CD4-positive, alpha-beta T cell treated with Interferon alpha-2 for 1 hour (primary cell): ENCODE measurements at regions not wholly inside any gene's neighbourhood (a gene's known extent, or its start where the extent isn't known, plus 50 kb on each side); places are given as distances from the start of the nearest gene placed in this dataset.
"Not testable (repeated sequence)": the region's sequence is repeated elsewhere in the genome, so short reads cannot be mapped to it uniquely, and the experiment has no call there.

Experiments used
- DNase-seq, 2 donors: peaks; one replicate each; pipeline ENCODE4 v3.0.0-alpha.2; 2020 to 2022

- no peak for DNase-seq
Measured at GRCh38 chr2:225236769-225237323, 162.7 kb upstream of the NYAP2 start.

DNA sequence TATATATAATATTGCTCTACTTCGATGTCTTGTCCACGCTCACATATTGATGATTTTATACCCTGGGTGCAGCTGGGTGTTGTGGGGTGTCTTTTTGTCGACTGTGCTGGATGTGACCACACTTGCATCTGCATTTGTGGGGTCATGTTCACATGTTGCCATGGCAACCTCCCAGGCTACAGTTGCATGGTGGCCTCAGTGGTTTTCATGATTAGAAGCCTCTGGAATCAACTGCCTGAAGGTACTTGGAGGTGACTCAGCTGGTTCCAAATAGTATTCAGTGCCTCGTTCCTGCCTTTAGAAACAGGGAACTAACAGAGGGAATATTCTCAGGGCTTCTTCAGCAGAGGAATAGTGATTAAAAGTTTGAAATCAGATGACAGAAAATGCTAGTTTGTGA, 166.3 kb upstream of the NYAP2 start:
- DNase-seq: no peak

GRCh38 chr2:225231900-225232299, 167.6 kb upstream of the NYAP2 start:
- no peak for DNase-seq

- DNase-seq: not testable (repeated sequence)
Measured at GRCh38 chr2:225229346-225229745, 170.2 kb upstream of the NYAP2 start.

GRCh38 chr2:225226441-225226840, 173.1 kb upstream of the NYAP2 start:
- no peak for DNase-seq

DNA sequence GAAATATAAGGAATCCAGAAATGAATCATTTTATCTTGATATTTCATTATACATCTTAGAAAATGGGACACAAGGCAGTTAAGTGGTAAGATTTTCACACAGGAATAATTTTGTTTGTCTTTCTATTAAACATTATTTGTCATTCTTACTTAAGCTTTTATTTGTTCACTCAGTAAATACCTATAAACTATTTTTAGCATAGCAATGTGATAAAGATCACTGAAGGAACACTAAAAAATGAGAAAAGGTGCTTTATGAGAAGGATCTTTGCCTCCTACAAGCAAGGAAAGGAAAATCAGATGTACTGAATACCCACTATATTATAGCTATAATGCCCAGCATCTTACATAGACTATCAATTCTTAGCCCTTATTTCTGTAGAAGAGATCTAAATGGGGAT, 176.2 kb upstream of the NYAP2 start:
- DNase-seq: no peak

DNA sequence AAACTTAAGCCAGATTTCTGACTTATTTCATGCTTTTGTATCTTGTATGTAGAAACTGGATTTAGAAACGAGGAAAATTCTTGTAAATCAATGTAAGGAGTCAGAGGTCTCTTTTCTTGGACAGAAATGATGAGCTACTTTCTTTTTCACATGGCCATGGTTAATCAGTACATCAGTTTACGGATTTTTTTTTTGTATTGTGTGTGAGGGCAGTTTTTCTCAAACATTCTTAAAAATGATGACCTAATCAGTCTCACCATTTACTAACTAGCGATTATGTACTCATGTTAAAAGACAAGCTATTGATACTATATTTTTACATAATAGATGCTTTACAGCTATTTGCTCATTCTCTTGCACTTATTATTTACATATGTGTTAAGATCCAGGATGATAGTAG, 165.2 kb upstream of the DOCK10 start:
- DNase-seq: no peak

DNA sequence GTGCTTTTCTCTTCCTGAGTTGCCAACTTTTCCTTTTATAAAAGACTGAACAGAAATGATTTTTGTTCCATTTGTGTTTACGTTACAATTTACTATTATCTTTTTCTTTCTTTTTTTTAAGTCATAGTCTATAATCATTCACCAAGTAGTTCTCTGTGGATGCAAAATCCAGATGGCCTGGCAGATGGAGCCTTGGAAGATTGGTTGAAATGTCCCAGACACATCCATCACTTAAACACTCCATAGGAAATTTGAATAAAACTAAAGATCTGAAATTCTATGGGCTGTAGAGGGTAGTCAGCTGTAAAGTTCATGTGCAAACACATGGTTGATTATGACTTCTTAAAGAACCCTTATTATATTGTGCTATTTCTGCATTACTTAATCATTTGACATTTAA, 164.8 kb upstream of the DOCK10 start:
- DNase-seq: no peak

- no peak for DNase-seq
Measured at GRCh38 chr2:225196579-225196978, 154.3 kb upstream of the DOCK10 start.

- no peak for DNase-seq
Measured at GRCh38 chr2:225192869-225193268, 150.6 kb upstream of the DOCK10 start.

DNA sequence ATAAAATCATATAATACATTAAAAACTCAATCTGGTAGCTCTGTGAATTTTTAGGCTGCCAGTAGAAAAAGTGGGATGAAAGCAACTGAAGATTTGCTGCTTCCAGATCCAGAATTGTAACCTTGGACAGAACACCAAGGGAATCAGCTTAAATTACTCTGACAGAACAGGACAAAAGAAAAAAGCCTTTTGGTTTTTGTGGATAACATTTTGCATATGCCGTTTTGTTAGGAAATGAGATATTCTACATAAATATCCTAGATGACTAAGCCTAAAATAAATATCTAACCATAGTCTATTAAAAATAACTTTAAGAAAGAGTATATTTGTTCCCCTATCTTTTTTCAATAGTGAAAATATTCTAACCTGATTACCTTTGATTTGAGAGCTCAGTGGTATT, 148.7 kb upstream of the DOCK10 start:
- no peak for DNase-seq

DNA sequence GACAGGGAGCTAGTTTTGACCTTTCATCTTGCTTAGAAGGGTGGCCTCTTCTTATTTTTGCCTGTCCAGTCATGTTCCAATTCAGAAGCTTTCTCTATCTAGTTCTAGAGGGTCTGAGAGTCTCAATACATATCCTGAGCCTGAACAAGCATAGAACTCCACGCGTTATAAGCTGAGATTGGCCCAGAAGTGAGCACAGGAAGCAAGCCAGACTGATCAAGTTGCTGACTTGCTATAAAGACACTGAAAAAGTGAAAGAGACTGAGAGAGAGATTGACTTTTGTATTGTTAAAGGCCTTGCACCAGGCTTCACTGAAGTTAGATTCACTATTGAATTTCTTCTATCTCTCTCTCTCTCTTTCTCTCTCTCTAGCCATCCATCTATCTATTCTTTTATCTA, 142.7 kb upstream of the DOCK10 start:
- no peak for DNase-seq

DNA sequence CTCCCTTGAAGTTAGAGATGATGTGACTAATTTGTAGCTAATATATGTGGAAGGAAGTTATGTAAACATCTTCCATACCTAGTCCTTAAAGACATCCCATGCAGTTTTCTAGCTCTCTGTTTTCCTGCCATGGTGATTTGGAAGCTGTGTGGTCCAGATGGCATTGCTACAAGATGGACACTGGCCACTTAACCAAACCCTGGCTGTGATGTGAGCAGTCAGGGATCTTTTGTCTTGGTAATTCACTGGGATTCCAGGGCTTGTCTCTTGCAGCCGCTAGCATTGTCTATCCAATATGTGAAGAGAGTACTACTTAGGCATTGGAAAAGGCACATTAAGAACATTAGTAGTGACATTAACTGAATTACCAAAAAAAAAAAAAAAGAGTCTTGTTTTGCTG, 139.9 kb upstream of the DOCK10 start:
- DNase-seq: no peak

- DNase-seq: peak in 1 of 2 donors; percentile 5
Measured at GRCh38 chr2:225177098-225177497, 134.8 kb upstream of the DOCK10 start.

GRCh38 chr2:225173909-225174308, 131.6 kb upstream of the DOCK10 start:
- no peak for DNase-seq

DNA sequence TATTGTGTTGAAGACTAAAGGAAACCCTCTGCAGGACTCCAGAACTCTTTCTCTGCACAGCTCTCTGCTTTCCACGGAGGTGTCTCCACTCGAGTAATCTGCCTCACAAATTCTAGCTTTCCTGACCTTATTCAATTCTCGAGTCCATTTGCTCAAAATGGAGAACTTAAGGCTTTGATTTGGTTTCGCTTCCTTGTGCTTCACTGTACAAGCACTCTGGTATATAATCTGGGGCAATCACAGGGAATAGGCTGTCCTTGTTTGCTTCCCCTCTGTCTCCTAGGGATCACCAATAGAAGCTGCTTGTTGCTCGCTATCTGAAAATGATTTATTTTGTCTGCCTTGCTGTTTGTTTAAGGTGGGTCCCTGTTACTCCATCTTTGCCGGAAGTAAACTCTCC, 129.1 kb upstream of the DOCK10 start:
- peak in 1 of 2 donors; percentile 7 for DNase-seq

DNA sequence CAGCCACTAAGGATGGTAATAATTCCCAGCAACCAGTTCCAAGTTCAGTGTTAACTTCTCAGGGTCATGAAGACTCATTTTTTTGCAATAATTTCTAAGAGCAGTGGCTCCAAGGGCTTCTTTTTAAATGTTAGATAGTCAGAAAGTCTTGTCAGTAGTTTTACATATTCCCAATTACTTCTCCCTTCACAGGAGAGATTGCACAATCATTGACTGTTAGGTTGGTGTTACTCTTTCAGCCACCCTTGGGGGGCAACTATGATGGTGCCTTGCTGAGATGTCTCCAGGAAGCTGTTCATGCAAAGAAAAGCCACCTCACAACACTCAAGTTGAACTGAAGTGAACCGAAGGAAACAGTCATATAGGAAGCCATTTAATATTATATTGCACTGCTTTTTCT, 127.9 kb upstream of the DOCK10 start:
- DNase-seq: no peak

- no peak for DNase-seq
Measured at GRCh38 chr2:225169396-225169795, 127.1 kb upstream of the DOCK10 start.

DNA sequence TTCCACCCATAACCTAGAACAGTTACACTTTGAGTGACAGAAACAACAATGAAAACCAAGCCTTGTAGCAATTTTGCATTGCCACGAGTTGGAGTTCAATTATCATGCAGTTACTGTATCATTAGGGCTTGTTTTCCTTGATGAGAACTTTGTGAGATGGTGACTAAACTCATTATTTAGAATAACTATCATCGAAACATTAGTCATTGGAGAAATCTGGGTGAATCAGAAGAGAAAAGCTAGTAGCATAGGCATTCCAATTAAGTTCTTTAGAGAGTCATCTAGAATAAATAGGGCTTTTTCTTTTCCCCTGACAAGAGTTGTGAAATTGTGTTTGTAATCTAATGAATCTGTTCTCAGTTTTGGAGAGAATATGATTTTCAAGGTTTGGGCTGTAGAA, 122.8 kb upstream of the DOCK10 start:
- no peak for DNase-seq

DNA sequence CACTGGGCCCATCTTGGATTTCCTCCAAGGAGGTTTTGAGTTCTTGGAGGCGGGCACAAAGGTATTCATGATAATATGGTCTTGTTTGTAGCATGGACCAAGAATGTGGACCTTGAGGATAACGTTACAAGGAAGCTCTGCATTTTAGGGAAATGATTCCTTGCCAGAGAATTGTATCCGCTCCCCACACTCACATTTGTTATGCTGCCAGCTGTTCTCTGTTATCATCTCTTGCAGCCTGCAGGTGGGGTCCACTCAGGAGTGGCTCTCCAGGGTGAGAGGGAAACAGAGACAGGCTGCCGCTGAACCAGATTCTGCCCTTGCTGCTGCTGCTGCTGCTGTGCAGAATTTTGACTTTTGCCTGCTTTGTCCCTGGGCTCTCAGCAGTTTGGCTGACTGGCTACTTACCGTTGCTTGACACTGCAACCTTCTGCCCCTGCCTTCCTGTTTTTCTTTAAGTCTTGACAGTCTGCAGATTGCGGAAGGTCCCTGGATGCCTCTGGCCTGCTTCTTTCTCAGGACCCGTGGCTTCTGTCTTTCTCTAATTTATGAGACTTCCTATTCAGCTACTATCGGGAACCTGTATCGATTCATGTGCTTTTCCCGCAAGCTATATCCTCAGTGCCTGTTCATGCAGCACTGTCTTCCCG, 122.3 kb upstream of the DOCK10 start:
- DNase-seq: no peak

DNA sequence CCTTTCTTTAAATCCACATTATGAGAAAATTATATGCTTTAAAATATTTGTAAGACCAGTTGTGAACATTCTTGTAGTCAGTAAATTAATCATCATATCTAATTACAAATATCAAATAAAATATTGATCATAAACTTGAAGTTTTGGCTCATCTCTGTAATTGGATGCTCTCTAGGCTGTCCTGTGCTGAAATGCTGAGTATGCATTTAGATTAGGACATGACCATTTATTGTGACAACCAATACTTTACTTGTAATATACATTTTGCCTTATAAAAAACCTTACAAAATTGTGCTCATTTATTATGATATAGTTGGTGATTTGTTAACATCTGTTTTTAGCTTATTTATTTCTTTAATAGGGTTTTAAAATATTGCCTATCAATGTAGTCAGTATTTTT, 116.1 kb upstream of the DOCK10 start:
- no peak for DNase-seq

DNA sequence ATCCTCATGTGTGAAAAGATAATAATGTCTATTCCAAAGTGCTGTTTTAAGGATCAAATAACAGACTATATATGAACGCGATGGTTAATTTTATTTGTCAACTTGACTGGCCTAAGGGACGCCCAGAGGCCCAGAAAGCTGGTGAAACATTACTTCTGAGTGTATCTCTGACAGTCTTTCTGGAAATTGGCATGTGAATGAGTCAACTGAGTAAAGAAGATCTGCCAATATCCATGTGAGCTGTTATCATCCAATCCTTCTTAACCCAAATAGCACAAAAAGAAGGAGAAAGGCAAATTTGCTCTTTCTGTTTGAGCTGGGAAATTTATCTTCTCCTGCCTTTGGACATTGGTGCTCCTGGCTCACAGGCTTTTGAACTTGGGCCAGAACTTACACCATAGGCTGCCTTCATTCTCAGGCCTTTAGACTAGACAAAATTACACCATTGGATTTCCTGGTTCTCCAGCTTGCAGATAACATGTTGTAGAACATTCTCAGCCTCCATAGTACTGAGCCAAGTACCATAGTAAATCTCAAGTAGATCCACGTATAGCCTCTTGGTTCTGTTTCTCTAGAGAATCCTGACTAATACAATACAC, 114.7 kb upstream of the DOCK10 start:
- DNase-seq: no peak

DNA sequence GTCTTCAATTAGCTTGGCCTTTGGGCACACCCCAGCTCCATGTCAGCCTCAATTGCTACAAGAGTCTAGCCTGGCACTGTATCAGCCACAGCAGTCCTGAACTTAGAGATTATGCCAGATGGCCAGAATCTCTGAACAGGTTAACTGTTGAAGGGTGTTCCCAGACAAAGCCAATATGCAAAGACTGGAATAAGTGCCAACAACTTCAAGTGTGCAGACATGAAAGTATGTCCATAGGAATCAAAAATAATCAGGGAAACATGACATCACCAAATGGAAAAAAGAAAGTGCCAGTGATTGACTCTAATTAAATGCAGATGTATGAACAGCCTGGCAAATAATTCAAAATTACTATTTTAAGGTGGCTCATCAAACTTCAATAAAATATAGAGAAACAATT, 98.5 kb upstream of the DOCK10 start:
- no peak for DNase-seq

GRCh38 chr2:225137971-225138370, 95.7 kb upstream of the DOCK10 start:
- DNase-seq: no peak

DNA sequence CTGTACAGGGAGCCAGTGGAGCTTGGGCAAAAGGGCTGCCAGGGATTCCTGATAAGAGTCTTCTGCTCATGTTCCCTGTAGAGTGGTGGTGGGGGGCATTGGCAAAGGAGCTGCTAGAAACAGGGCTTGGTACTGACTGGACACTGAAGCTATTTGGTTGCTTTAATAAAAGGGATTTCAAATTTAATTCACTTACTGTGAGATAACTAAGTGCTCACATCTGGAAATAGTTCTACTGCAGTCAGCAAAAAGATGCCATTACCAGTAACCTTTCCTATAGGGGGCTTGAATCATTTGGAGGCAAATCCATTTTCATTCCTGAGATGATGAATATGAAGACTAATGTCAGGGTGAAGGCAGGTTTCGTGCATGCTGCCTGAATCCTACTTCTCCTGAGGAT, 94.3 kb upstream of the DOCK10 start:
- DNase-seq: no peak
